Lung (tissue), 11 donors: ENCODE measurements at regions not wholly inside any gene's neighbourhood (a gene's known extent, or its start where the extent isn't known, plus 50 kb on each side); places are given as distances from the start of the nearest gene placed in this dataset.

Experiments
- ATAC-seq: fragments of 200-7000 bp; cut with Tn5 transposase; one replicate; pipeline ENCODE4 v1.9.1; 2020; ENCODE audit warnings: moderate number of reproducible peaks; ENCODE audit not compliant: insufficient read depth, low FRiP score
- DNase-seq, 3 donors: peaks; one replicate each; pipeline ENCODE4 v3.0.0-alpha.2; 2013 to 2017
- H3K27ac ChIP-seq, 2 donors: one replicate each; pipeline ENCODE4 v1.5.1; 2013; ENCODE audit warnings: mild to moderate bottlenecking in 2 of 2, moderate library complexity in 2 of 2, control low read depth in 1 of 2, inconsistent platforms in 1 of 2, low read depth in 1 of 2, low read length in 1 of 2
- H3K27me3 ChIP-seq, 3 donors: one replicate each; pipeline ENCODE4 v1.5.1; 2013; ENCODE audit warnings: low read length in 2 of 3; ENCODE audit not compliant: control insufficient read depth in 3 of 3, insufficient read depth in 3 of 3
- H3K36me3 ChIP-seq, 4 donors: one replicate each; pipeline ENCODE4 v1.5.1; 2013; ENCODE audit warnings: low read length in 4 of 4, mild to moderate bottlenecking in 1 of 4, moderate library complexity in 1 of 4; ENCODE audit not compliant: control insufficient read depth in 4 of 4, insufficient read depth in 4 of 4
- H3K4me1 ChIP-seq, 5 donors: one replicate each; pipeline ENCODE4 v1.5.1; 2013; ENCODE audit warnings: low read length in 5 of 5, mild to moderate bottlenecking in 2 of 5, moderate library complexity in 1 of 5; ENCODE audit not compliant: control insufficient read depth in 5 of 5, insufficient read depth in 5 of 5
- H3K4me3 ChIP-seq: one replicate; pipeline ENCODE4 v1.5.1; 2013; ENCODE audit warnings: mild to moderate bottlenecking, control low read depth, moderate library complexity
- H3K9ac ChIP-seq, 2 donors: one replicate each; pipeline ENCODE4 v1.5.1; 2013; ENCODE audit warnings: low read length in 2 of 2, control low read depth in 1 of 2; ENCODE audit not compliant: insufficient read depth in 1 of 2
- H3K9me3 ChIP-seq, 4 donors: one replicate each; pipeline ENCODE4 v1.5.1; 2013; ENCODE audit warnings: low read length in 3 of 4, mild to moderate bottlenecking in 1 of 4, moderate library complexity in 1 of 4; ENCODE audit not compliant: control insufficient read depth in 4 of 4, insufficient read depth in 3 of 4
- CTCF ChIP-seq: IDR thresholded peaks from 2 replicates; pipeline ENCODE4 v1.5.1; 2012; ENCODE audit warnings: mild to moderate bottlenecking; ENCODE audit errors: control extremely low read depth, extremely low read depth
- WGBS, 2 donors: extraction: QIAGEN DNeasy Blood & Tissue Kit; methylation state at CpG; one replicate each; pipeline ENCODE4 v1.1.7; 2013; 5-methylcytosine and 5-hydroxymethylcytosine counted together
- donor health status: control.
- donor health status: control.
- donor health status: Bipolar disorder and iron deficiency.
- donor health status: healthy.
- donor health status: DM: yes; HTN: yes; CAD: no.

DNA sequence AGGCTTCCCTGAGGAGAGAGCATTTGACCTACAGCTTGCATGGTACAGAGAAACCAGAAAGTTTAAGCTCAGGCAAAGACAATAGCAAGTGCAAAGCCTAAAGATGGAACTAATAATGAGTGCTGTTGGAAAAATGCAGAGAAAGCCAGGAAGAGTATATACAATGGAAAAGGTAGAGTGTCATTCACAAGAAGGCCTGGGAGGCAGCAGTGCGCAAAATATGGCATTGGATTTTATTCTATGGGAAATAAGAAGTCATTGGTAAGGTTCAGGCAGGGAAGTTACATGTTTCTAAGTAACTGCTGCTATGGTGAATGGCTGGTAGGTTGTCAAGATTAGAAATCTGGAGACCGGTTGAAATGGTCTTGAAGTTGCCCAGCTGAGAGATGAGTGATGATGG lies 2167.3 kb upstream of the CELF4 start:
- no peak overlapping the region for H3K4me3 ChIP-seq
- ATAC-seq (no peak), DNase-seq (no peak)
- H3K9ac ChIP-seq: no peak overlapping the region
- H3K27ac ChIP-seq: no peak overlapping the region
- peaks cover 0 to 7% (median 0%) of the 10 kb centered on the region in 5 donors for H3K4me1 ChIP-seq
- no peak for TF ChIP-seq CTCF
- no peaks in the 10 kb centered on the region for H3K27me3 ChIP-seq
- no peaks in the 10 kb centered on the region for H3K36me3 ChIP-seq
- no peaks in the 10 kb centered on the region for H3K9me3 ChIP-seq
- WGBS, 2 donors: 97 to 99% methylated on average over 2 of the region's 2 CpGs

DNA sequence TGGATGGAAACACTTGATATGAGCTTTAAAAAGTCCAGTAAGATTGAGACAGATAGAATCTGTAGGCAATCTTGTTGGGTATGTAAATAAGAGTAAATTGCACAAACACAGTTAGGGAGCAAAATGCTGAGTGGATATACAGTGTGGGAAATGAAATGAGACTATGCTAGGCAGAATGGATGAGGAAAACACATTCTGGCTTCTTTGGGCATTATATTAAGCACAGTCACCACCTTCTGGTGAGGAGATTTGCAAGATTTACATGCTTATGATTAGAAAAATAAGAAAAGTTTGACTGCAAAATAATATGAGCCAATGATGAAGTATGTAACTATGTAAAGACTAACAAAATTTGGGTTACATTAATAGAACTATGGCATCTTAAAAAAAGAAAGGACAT lies 2165.0 kb upstream of the CELF4 start:
- no peak for ATAC-seq
- H3K36me3 ChIP-seq: no peaks in the 10 kb centered on the region
- H3K27me3 ChIP-seq: no peaks in the 10 kb centered on the region
- H3K9ac ChIP-seq: no peak overlapping the region
- H3K27ac ChIP-seq: no peak overlapping the region
- no peak overlapping the region for H3K4me3 ChIP-seq
- peaks cover 0 to 7% (median 0%) of the 10 kb centered on the region in 5 donors for H3K4me1 ChIP-seq
- no peak for TF ChIP-seq CTCF
- peak in 2 of 3 donors; percentile 10 to 22 for DNase-seq
- H3K9me3 ChIP-seq: no peaks in the 10 kb centered on the region

GRCh38 chr18:39724652-39725051 lies 2159.1 kb upstream of the CELF4 start:
- Histone ChIP-seq H3K9ac (no peak overlapping the region), H3K9me3 (no peaks in the 10 kb centered on the region), H3K27me3 (no peaks in the 10 kb centered on the region), H3K4me3 (no peak overlapping the region), H3K36me3 (no peaks in the 10 kb centered on the region), H3K27ac (no peak overlapping the region), H3K4me1 (no peaks in the 10 kb centered on the region)
- DNase-seq (no peak), ATAC-seq (no peak)
- no peak for TF ChIP-seq CTCF

- WGBS, 2 donors: 82 to 86% methylated on average over 1 of the region's 1 CpG
- H3K4me1 ChIP-seq: no peaks in the 10 kb centered on the region
- no peak for ATAC-seq
These were observed 2156.1 kb upstream of the CELF4 start for GRCh38 chr18:39721712-39722111.

More at GRCh38 chr18:39721712-39722111, 2156.1 kb upstream of the CELF4 start:
- H3K36me3 ChIP-seq: no peaks in the 10 kb centered on the region
- no peak overlapping the region for H3K4me3 ChIP-seq
- TF ChIP-seq CTCF: no peak
- H3K9ac ChIP-seq: no peak overlapping the region
- H3K9me3 ChIP-seq: no peaks in the 10 kb centered on the region
- no peaks in the 10 kb centered on the region for H3K27me3 ChIP-seq
- DNase-seq: no peak
- H3K27ac ChIP-seq: no peak overlapping the region
